SHP77 treated with DMSO at 0.1 percent for 48 hours (cell line): ENCODE measurements at regions not wholly inside any gene's neighbourhood (a gene's known extent, or its start where the extent isn't known, plus 50 kb on each side); places are given as distances from the start of the nearest gene placed in this dataset.

Experiments used
- DNase-seq: peaks from one replicate; lab custom pipeline; 2025; lab: John Stamatoyannopoulos, UW

- DNase-seq, result no peak
Measured at GRCh38 chr10:78516756-78517155, 483.1 kb downstream of the RPS24 start.

GRCh38 chr10:78518224-78518623, 484.6 kb downstream of the RPS24 start:
- DNase-seq, result no peak

- DNase-seq, result no peak
Measured at GRCh38 chr10:78520737-78521430, 487.2 kb downstream of the RPS24 start.

- DNase-seq, result no peak
Measured at GRCh38 chr10:78523453-78523852, 489.8 kb downstream of the RPS24 start.

- no peak for DNase-seq
Measured at GRCh38 chr10:78524342-78524741, 490.7 kb downstream of the RPS24 start.

- DNase-seq, result no peak
Measured at GRCh38 chr10:78524941-78525340, 491.3 kb downstream of the RPS24 start.

GRCh38 chr10:78526347-78526746, 492.7 kb downstream of the RPS24 start:
- no peak for DNase-seq

- no peak for DNase-seq
Measured at GRCh38 chr10:78527296-78527695, 493.6 kb downstream of the RPS24 start.

- DNase-seq, result peak; percentile 77
Measured at GRCh38 chr10:78528749-78529204, 495.1 kb downstream of the RPS24 start.

- peak; percentile 86 for DNase-seq
Measured at GRCh38 chr10:78529262-78529661, 495.6 kb downstream of the RPS24 start.

GRCh38 chr10:78531088-78531487, 497.4 kb downstream of the RPS24 start:
- DNase-seq, result no peak

GRCh38 chr10:78532480-78533042, 498.9 kb downstream of the RPS24 start:
- DNase-seq, result no peak

GRCh38 chr10:78533098-78533497, 499.4 kb downstream of the RPS24 start:
- DNase-seq, result no peak

GRCh38 chr10:78533776-78534175, 500.1 kb downstream of the RPS24 start:
- no peak for DNase-seq

GRCh38 chr10:78535716-78536218, 502.1 kb downstream of the RPS24 start:
- DNase-seq, result no peak

GRCh38 chr10:78537018-78537417, 503.4 kb downstream of the RPS24 start:
- DNase-seq, result no peak

GRCh38 chr10:78539247-78539766, 505.6 kb downstream of the RPS24 start:
- DNase-seq, result no peak

GRCh38 chr10:78540355-78541076, 506.9 kb downstream of the RPS24 start:
- DNase-seq, result no peak

GRCh38 chr10:78541481-78542140, 507.9 kb downstream of the RPS24 start:
- DNase-seq, result no peak

- DNase-seq, result no peak
Measured at GRCh38 chr10:78542141-78542489, 508.5 kb downstream of the RPS24 start.

GRCh38 chr10:78542521-78542920, 508.9 kb downstream of the RPS24 start:
- DNase-seq, result no peak

GRCh38 chr10:78543031-78543748, 509.5 kb downstream of the RPS24 start:
- no peak for DNase-seq
